IMR-90 (cell line): ENCODE measurements at regions not wholly inside any gene's neighbourhood (a gene's known extent, or its start where the extent isn't known, plus 50 kb on each side); places are given as distances from the start of the nearest gene placed in this dataset.

Experiments
- ATAC-seq: fragments of 200-7000 bp; cut with Tn5 transposase; 2 replicates; pipeline ENCODE4 v1.9.1; 2020; ENCODE audit warnings: low read depth, mild to moderate bottlenecking, moderate library complexity
- BruUV-seq: library from RNA; stranded (reverse); fragments of 400-500 nt; replicated peaks from 2 replicates; lab custom pipeline; 2021; lab: Mats Ljungman, UMichigan
- CTCF ChIA-PET: fragments of 300-600 bp; formaldehyde crosslinking; extraction: SDS; loops from one replicate; lab custom pipeline; 2021; ENCODE audit warnings: antibody characterized with exemption; lab: Yijun Ruan, JAX
- POLR2A ChIA-PET: fragments of 300-600 bp; sonication (Branson Sonifier 250); formaldehyde crosslinking; loops from one replicate; lab custom pipeline; 2022; ENCODE audit warnings: antibody characterized with exemption; ENCODE audit not compliant: unreplicated experiment; lab: Charles Lee
- DNase-seq: peaks from one replicate; pipeline ENCODE4 v3.0.0; 2013
- H2AFZ ChIP-seq: replicated peaks from 2 replicates; pipeline ENCODE3; 2013; ENCODE audit warnings: low read length, mild to moderate bottlenecking; ENCODE audit not compliant: poor library complexity
- H2AK5ac ChIP-seq: 2 replicates; pipeline ENCODE4 v1.6.1; 2013; ENCODE audit warnings: low read depth, low read length, inconsistent platforms
- H2AK9ac ChIP-seq: replicated peaks from 2 replicates; pipeline ENCODE3; 2013; ENCODE audit warnings: mild to moderate bottlenecking, low read depth, low read length, moderate library complexity; ENCODE audit not compliant: poor library complexity
- H2BK120ac ChIP-seq: 2 replicates; pipeline ENCODE4 v1.6.1; 2013; ENCODE audit warnings: low read depth, low read length, inconsistent platforms
- H2BK15ac ChIP-seq: 3 replicates; pipeline ENCODE4 v1.6.1; 2013; ENCODE audit warnings: low read depth, low read length, inconsistent platforms
- H2BK20ac ChIP-seq: 2 replicates; pipeline ENCODE4 v1.6.1; 2013; ENCODE audit warnings: low read depth, mild to moderate bottlenecking, inconsistent platforms, low read length, moderate library complexity
- H2BK5ac ChIP-seq: 2 replicates; pipeline ENCODE4 v1.6.1; 2013; ENCODE audit warnings: mild to moderate bottlenecking, low read depth, low read length, inconsistent platforms; ENCODE audit not compliant: poor library complexity, severe bottlenecking
- H3K14ac ChIP-seq: replicated peaks from 2 replicates; pipeline ENCODE4 v1.6.1; 2013; ENCODE audit warnings: low read depth, low read length, inconsistent platforms
- H3K18ac ChIP-seq: 2 replicates; pipeline ENCODE4 v1.6.1; 2013; ENCODE audit warnings: low read depth, low read length, control low read depth
- H3K23ac ChIP-seq: 2 replicates; pipeline ENCODE4 v1.6.1; 2013; ENCODE audit warnings: low read depth, low read length, inconsistent platforms
- H3K27ac ChIP-seq: 2 replicates; pipeline ENCODE4 v1.5.1; 2013; ENCODE audit warnings: mild to moderate bottlenecking, control low read depth, low read length; ENCODE audit not compliant: insufficient read depth
- H3K27me3 ChIP-seq: 2 replicates; pipeline ENCODE4 v1.6.1; 2013; ENCODE audit warnings: low read length; ENCODE audit not compliant: control insufficient read depth, insufficient read depth
- H3K36me3 ChIP-seq: 2 replicates; pipeline ENCODE4 v1.6.1; 2013; ENCODE audit warnings: low read length, mixed read lengths; ENCODE audit not compliant: control insufficient read depth, insufficient read depth
- H3K4ac ChIP-seq: 2 replicates; pipeline ENCODE4 v1.6.1; 2013; ENCODE audit warnings: low read depth, low read length, inconsistent platforms
- H3K4me1 ChIP-seq: 2 replicates; pipeline ENCODE4 v1.6.1; 2013; ENCODE audit warnings: low read length, mixed read lengths; ENCODE audit not compliant: control insufficient read depth, insufficient read depth
- H3K4me2 ChIP-seq: 2 replicates; pipeline ENCODE4 v1.6.1; 2013; ENCODE audit warnings: low read depth, mild to moderate bottlenecking, control low read depth, low read length, moderate library complexity
- H3K4me3 ChIP-seq: 2 replicates; pipeline ENCODE4 v1.5.1; 2013; ENCODE audit warnings: low read depth, mild to moderate bottlenecking, control low read depth, low read length, moderate library complexity; ENCODE audit not compliant: insufficient read depth
- H3K56ac ChIP-seq: 2 replicates; pipeline ENCODE4 v1.6.1; 2013; ENCODE audit warnings: low read length, inconsistent platforms; ENCODE audit not compliant: insufficient read depth; ENCODE audit errors: extremely low read depth
- H3K79me1 ChIP-seq, 2 experiments: 2 replicates each; pipeline ENCODE4 v1.6.1; 2013; ENCODE audit warnings: low read length in 2 of 2, inconsistent platforms in 1 of 2, low read depth in 1 of 2
- H3K9ac ChIP-seq: 2 replicates; pipeline ENCODE4 v1.6.1; 2013; ENCODE audit warnings: low read depth, low read length, control low read depth
- H3K9me1 ChIP-seq: 2 replicates; pipeline ENCODE4 v1.6.1; 2013; ENCODE audit warnings: low read length, inconsistent platforms; ENCODE audit not compliant: insufficient read depth
- H3K9me3 ChIP-seq: 2 replicates; pipeline ENCODE4 v1.6.1; 2013; ENCODE audit warnings: low read length; ENCODE audit not compliant: control insufficient read depth, insufficient read depth
- H4K20me1 ChIP-seq: 2 replicates; pipeline ENCODE4 v1.6.1; 2013; ENCODE audit warnings: low read length, inconsistent platforms; ENCODE audit not compliant: insufficient read depth
- H4K5ac ChIP-seq: 2 replicates; pipeline ENCODE4 v1.6.1; 2013; ENCODE audit warnings: mild to moderate bottlenecking, low read depth, low read length, control low read depth
- H4K8ac ChIP-seq, 2 experiments: 2 replicates each; pipeline ENCODE4 v1.6.1; 2013; ENCODE audit warnings: low read depth in 2 of 2, low read length in 2 of 2, control low read depth in 1 of 2, inconsistent platforms in 1 of 2
- H4K91ac ChIP-seq: 2 replicates; pipeline ENCODE4 v1.6.1; 2013; ENCODE audit warnings: low read depth, low read length, inconsistent platforms; ENCODE audit not compliant: insufficient read depth
- BHLHE40 ChIP-seq: fragments of 150-350 bp; IDR thresholded peaks from 2 replicates; pipeline ENCODE4 v1.6.1; 2016; ENCODE audit warnings: mild to moderate bottlenecking, low read depth, low read length
- CHD1 ChIP-seq: IDR thresholded peaks from 2 replicates; pipeline ENCODE4 v1.6.1; 2012; ENCODE audit warnings: low read depth, low read length, improper control_type of control experiment
- CTCF ChIP-seq: conservative IDR thresholded peaks from 2 replicates; pipeline ENCODE4 v1.5.1; 2012; ENCODE audit warnings: mild to moderate bottlenecking, low read depth, low read length, improper control_type of control experiment
- ELK1 ChIP-seq: fragments of 150-350 bp; IDR thresholded peaks from 2 replicates; pipeline ENCODE4 v1.6.1; 2016; ENCODE audit warnings: low read depth, mild to moderate bottlenecking, low read length, moderate library complexity, borderline replicate concordance
- FOS ChIP-seq: fragments of 150-350 bp; IDR thresholded peaks from 2 replicates; pipeline ENCODE4 v1.6.1; 2016; ENCODE audit warnings: low read depth, low read length
- MAFK ChIP-seq: IDR thresholded peaks from 2 replicates; pipeline ENCODE4 v1.6.1; 2012; ENCODE audit warnings: low read depth, low read length, improper control_type of control experiment
- MAZ ChIP-seq: IDR thresholded peaks from 2 replicates; pipeline ENCODE4 v1.6.1; 2012; ENCODE audit warnings: low read depth, mild to moderate bottlenecking, low read length, improper control_type of control experiment, moderate library complexity, borderline replicate concordance
- MXI1 ChIP-seq: IDR thresholded peaks from 2 replicates; pipeline ENCODE4 v1.6.1; 2012; ENCODE audit warnings: low read depth, mild to moderate bottlenecking, low read length, moderate library complexity, borderline replicate concordance
- NFE2L2 ChIP-seq: fragments of 150-350 bp; IDR thresholded peaks from 2 replicates; pipeline ENCODE4 v1.6.1; 2016; ENCODE audit warnings: low read depth, mild to moderate bottlenecking, low read length
- POLR2A ChIP-seq: IDR thresholded peaks from 2 replicates; pipeline ENCODE4 v1.6.1; 2012; ENCODE audit warnings: mild to moderate bottlenecking, low read depth, low read length
- RAD21 ChIP-seq: IDR thresholded peaks from 2 replicates; pipeline ENCODE4 v1.6.1; 2012; ENCODE audit warnings: low read length, improper control_type of control experiment
- RCOR1 ChIP-seq: IDR thresholded peaks from 2 replicates; pipeline ENCODE4 v1.6.1; 2012; ENCODE audit warnings: mild to moderate bottlenecking, low read length, improper control_type of control experiment; ENCODE audit not compliant: insufficient replicate concordance
- RFX5 ChIP-seq: IDR thresholded peaks from 2 replicates; pipeline ENCODE4 v1.8.0; 2012; ENCODE audit warnings: low read depth, mild to moderate bottlenecking, low read length, moderate library complexity
- SMC3 ChIP-seq: fragments of 150-350 bp; IDR thresholded peaks from 2 replicates; pipeline ENCODE4 v1.6.1; 2016; ENCODE audit warnings: low read depth, mild to moderate bottlenecking, antibody characterized with exemption, low read length, moderate library complexity
- USF2 ChIP-seq: fragments of 150-350 bp; IDR thresholded peaks from 2 replicates; pipeline ENCODE4 v1.6.1; 2017; ENCODE audit warnings: mild to moderate bottlenecking, antibody characterized with exemption, low read length, low read depth
- WGBS, 2 experiments: methylation state at CpG; one replicate each; pipeline versions ENCODE4 v1.1.5 to v1.1.7; 2013; ENCODE audit warnings: missing lambda C conversion rate in 2 of 2; ENCODE audit not compliant: insufficient read length in 1 of 2; ENCODE audit errors: extremely low coverage in 2 of 2; 5-methylcytosine and 5-hydroxymethylcytosine counted together
- dilution Hi-C: fragments of 300-500 bp; cut with HindIII; formaldehyde crosslinking; loops from one replicate; pipeline ENCODE4 v1.14.3; 2018; ENCODE audit warnings: low sequenced_read_pairs; ENCODE audit not compliant: unreplicated experiment
- in situ Hi-C: fragments of 300-500 bp; cut with MboI; formaldehyde crosslinking; loops from 3 replicates; pipeline ENCODE4 v1.14.3; 2019; ENCODE audit warnings: low sequenced_read_pairs, inconsistent platforms, mixed read lengths
- intact Hi-C: fragments of 100-400 bp; cut with micrococcal nuclease; formaldehyde crosslinking; loops from 2 replicates; pipeline ENCODE4 v1.10.0; 2022

- no peak overlapping the region for H3K27ac ChIP-seq
- DNase-seq (no peak), ATAC-seq (no peak)
- H4K5ac ChIP-seq: no peak overlapping the region
- no peak overlapping the region for H3K23ac ChIP-seq
- H3K4ac ChIP-seq: no peak overlapping the region
- H2AK5ac ChIP-seq: no peak overlapping the region
- no peak overlapping the region for H2AK9ac ChIP-seq
- no peak overlapping the region for H4K8ac ChIP-seq
- H3K9me1 ChIP-seq: no peaks in the 10 kb centered on the region
- H3K27me3 ChIP-seq: no peaks in the 10 kb centered on the region
- H4K91ac ChIP-seq: no peak overlapping the region
- in situ Hi-C loops (no loop called here), dilution Hi-C loops (no loop called here), intact Hi-C loops (no loop called here)
- ChIA-PET POLR2A (no interaction called here), CTCF (no interaction called here)
- no peaks in the 10 kb centered on the region for H3K36me3 ChIP-seq
- H2AFZ ChIP-seq: no peak overlapping the region
- no peak overlapping the region for H3K4me2 ChIP-seq
- no peak overlapping the region for H3K9ac ChIP-seq
- TF ChIP-seq ELK1: no peak
- no peak for TF ChIP-seq SMC3
- TF ChIP-seq RCOR1: no peak
- no peak for TF ChIP-seq POLR2A
- TF ChIP-seq NFE2L2: no peak
- no peak for TF ChIP-seq MAZ
- no peak for TF ChIP-seq RAD21
- no peak for TF ChIP-seq FOS
- TF ChIP-seq BHLHE40: no peak
- no peak for TF ChIP-seq CHD1
- no peak for TF ChIP-seq MXI1
- TF ChIP-seq RFX5: no peak
- no peak for TF ChIP-seq MAFK
- no peak for TF ChIP-seq CTCF
- TF ChIP-seq USF2: no peak
- no TSS peak for BruUV-seq
- H3K9me3 ChIP-seq: no peaks in the 10 kb centered on the region
- no peak overlapping the region for H3K56ac ChIP-seq
- no peak overlapping the region for H3K4me3 ChIP-seq
- no CpG with 5 or more reads among the region's 3 CpGs for WGBS, 2 experiments
- H3K79me1 ChIP-seq: no peaks in the 10 kb centered on the region
- no peaks in the 10 kb centered on the region for H4K20me1 ChIP-seq
- no peak overlapping the region for H2BK15ac ChIP-seq
- H2BK120ac ChIP-seq: no peak overlapping the region
- H2BK20ac ChIP-seq: no peak overlapping the region
- no peak overlapping the region for H3K14ac ChIP-seq
- peaks cover 1% of the 10 kb centered on the region; the same call in 1 of the 2 replicates for H3K4me1 ChIP-seq
- no peak overlapping the region for H2BK5ac ChIP-seq
- no peak overlapping the region for H3K18ac ChIP-seq
Observed at GRCh38 chr5:143737062-143737461, 74.9 kb upstream of the HMHB1 start.
